GM23338 (cell line): ENCODE measurements at regions not wholly inside any gene's neighbourhood (a gene's known extent, or its start where the extent isn't known, plus 50 kb on each side); places are given as distances from the start of the nearest gene placed in this dataset.

Experiments
- ATAC-seq: fragments of 200-7000 bp; cut with Tn5 transposase; 3 replicates; pipeline ENCODE4 v1.9.1; 2020
- DNase-seq: peaks from one replicate; pipeline ENCODE4 v3.0.0-alpha.2; 2015; ENCODE audit warnings: low spot score
- H2AFZ ChIP-seq: fragments of 200-600 bp; sonication (generic); 2 replicates; pipeline ENCODE4 v1.8.0; 2016; ENCODE audit warnings: antibody characterized with exemption, mild to moderate bottlenecking, moderate library complexity
- H3F3A ChIP-seq: fragments of 200-600 bp; sonication (generic); replicated peaks from 2 replicates; pipeline ENCODE4 v1.8.0; 2017; ENCODE audit warnings: antibody characterized with exemption, mixed run types, low read depth
- H3K27ac ChIP-seq: fragments of 200-600 bp; sonication (generic); 2 replicates; pipeline ENCODE4 v1.6.1; 2016; ENCODE audit warnings: low read depth
- H3K27me3 ChIP-seq: fragments of 200-600 bp; sonication (generic); 2 replicates; pipeline ENCODE4 v1.8.0; 2016; ENCODE audit warnings: mild to moderate bottlenecking, mixed run types, moderate library complexity; ENCODE audit not compliant: insufficient read depth
- H3K36me3 ChIP-seq: fragments of 200-600 bp; sonication (generic); 2 replicates; pipeline ENCODE4 v1.8.0; 2016; ENCODE audit warnings: mild to moderate bottlenecking; ENCODE audit not compliant: insufficient read depth
- H3K4me1 ChIP-seq: fragments of 200-600 bp; sonication (generic); 2 replicates; pipeline ENCODE4 v1.8.0; 2016; ENCODE audit warnings: mild to moderate bottlenecking, moderate library complexity; ENCODE audit not compliant: insufficient read depth
- H3K4me2 ChIP-seq: fragments of 200-600 bp; sonication (generic); 2 replicates; pipeline ENCODE4 v1.7.1; 2017; ENCODE audit warnings: mixed run types
- H3K4me3 ChIP-seq: fragments of 200-600 bp; sonication (generic); 2 replicates; pipeline ENCODE4 v1.6.1; 2016; ENCODE audit warnings: mixed run types
- H3K79me2 ChIP-seq: fragments of 200-600 bp; sonication (generic); replicated peaks from 2 replicates; pipeline ENCODE4 v1.8.0; 2017; ENCODE audit warnings: mild to moderate bottlenecking; ENCODE audit not compliant: insufficient read depth
- H3K9me2 ChIP-seq: fragments of 200-600 bp; sonication (generic); 2 replicates; pipeline ENCODE4 v1.8.0; 2017; ENCODE audit not compliant: insufficient read depth
- H4K20me1 ChIP-seq: fragments of 200-600 bp; sonication (generic); replicated peaks from 2 replicates; pipeline ENCODE4 v1.8.0; 2017; ENCODE audit warnings: mild to moderate bottlenecking; ENCODE audit not compliant: insufficient read depth
- H3K27ac Mint-ChIP-seq: 2 replicates; pipeline ENCODE4 v1.8.0; 2020; ENCODE audit warnings: inconsistent platforms, mild to moderate bottlenecking, moderate library complexity, mixed read lengths
- H3K27me3 Mint-ChIP-seq: 3 replicates; pipeline ENCODE4 v1.8.0; 2022; ENCODE audit warnings: low read depth, mild to moderate bottlenecking, moderate library complexity, mixed read lengths, inconsistent platforms; ENCODE audit not compliant: insufficient read depth, poor library complexity
- H3K36me3 Mint-ChIP-seq: 3 replicates; pipeline ENCODE4 v1.8.0; 2021; ENCODE audit warnings: low read depth, mild to moderate bottlenecking, inconsistent platforms, moderate library complexity, mixed read lengths
- H3K4me1 Mint-ChIP-seq: 3 replicates; pipeline ENCODE4 v1.8.0; 2020; ENCODE audit warnings: mild to moderate bottlenecking, inconsistent platforms, mixed read lengths
- H3K4me3 Mint-ChIP-seq: 3 replicates; pipeline ENCODE4 v1.8.0; 2021; ENCODE audit warnings: moderate library complexity, mild to moderate bottlenecking, inconsistent platforms, mixed read lengths
- H3K9me3 Mint-ChIP-seq: 3 replicates; pipeline ENCODE4 v1.8.0; 2020; ENCODE audit warnings: moderate library complexity, mild to moderate bottlenecking, inconsistent platforms, mixed read lengths
- CREB1 ChIP-seq: fragments of 250-450 bp; sonication (Bioruptor Pico); IDR thresholded peaks from 2 replicates; pipeline ENCODE4 v1.5.0; 2020; ENCODE audit warnings: low read depth, mild to moderate bottlenecking, moderate library complexity
- ETS1 ChIP-seq: IDR thresholded peaks from 2 replicates; pipeline ENCODE4 v1.6.1; 2016; ENCODE audit warnings: antibody characterized with exemption
- EZH2 ChIP-seq: fragments of 200-600 bp; sonication (generic); IDR thresholded peaks from one replicate; pipeline ENCODE4 v1.8.0; 2017; ENCODE audit warnings: antibody characterized with exemption, mild to moderate bottlenecking, low read depth; ENCODE audit not compliant: unreplicated experiment
- EZH2phosphoT487 ChIP-seq: fragments of 200-600 bp; sonication (generic); IDR thresholded peaks from one replicate; pipeline ENCODE4 v1.8.1; 2018; ENCODE audit warnings: antibody characterized with exemption; ENCODE audit not compliant: unreplicated experiment
- POLR2AphosphoS5 ChIP-seq: IDR thresholded peaks from 2 replicates; pipeline ENCODE4 v1.6.1; 2016; ENCODE audit warnings: antibody characterized with exemption, low read depth
- STAT1 ChIP-seq: IDR thresholded peaks from one replicate; pipeline ENCODE4 v1.6.1; 2016; ENCODE audit warnings: antibody characterized with exemption; ENCODE audit not compliant: unreplicated experiment
- ZNF114 ChIP-seq: fragments of 250-450 bp; sonication (Bioruptor Pico); IDR thresholded peaks from 2 replicates; pipeline ENCODE4 v1.5.0; 2020; ENCODE audit warnings: mild to moderate bottlenecking, moderate library complexity
- ZNF462 ChIP-seq: fragments of 250-450 bp; sonication (Bioruptor Pico); IDR thresholded peaks from 2 replicates; pipeline ENCODE4 v1.5.0; 2020; ENCODE audit warnings: mild to moderate bottlenecking, moderate library complexity
- TF ChIP-seq, protein P1 (sequence below): IDR thresholded peaks from one replicate; pipeline ENCODE4 v1.6.1; 2018; ENCODE audit warnings: antibody characterized with exemption; ENCODE audit not compliant: unreplicated experiment
- TF ChIP-seq, protein P2 (sequence below), 2 experiments: fragments of 200-600 bp in 1 of 2; sonication (generic) in 1 of 2; conservative IDR thresholded peaks; 2 replicates each; pipeline versions ENCODE4 v1.5.1 to v1.6.1; 2016 to 2017; ENCODE audit warnings: antibody characterized with exemption in 2 of 2, low read depth in 2 of 2, mild to moderate bottlenecking in 2 of 2, moderate library complexity in 1 of 2

DNA sequence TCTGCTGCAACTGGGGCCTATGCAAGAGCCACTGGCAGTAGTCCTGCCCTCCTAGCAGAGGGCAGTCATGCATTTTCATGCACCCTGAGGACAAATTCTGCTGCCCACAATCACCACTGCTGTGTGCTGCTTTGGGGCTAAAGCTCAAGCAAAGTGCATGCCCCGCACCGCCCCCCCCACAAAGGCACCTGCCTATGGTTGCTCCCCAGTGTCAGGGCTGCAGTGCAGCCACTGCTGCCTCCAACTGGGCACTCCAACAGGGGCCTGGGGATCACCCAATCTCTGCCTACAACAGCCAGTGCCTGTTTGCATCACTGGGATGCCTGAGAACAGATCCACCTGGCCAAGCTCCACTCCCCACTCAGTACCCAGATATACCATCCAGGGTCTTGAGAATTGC, 417.0 kb downstream of the HTR7 start:
- no peak overlapping the region for H3K4me2 ChIP-seq
- no peaks in the 10 kb centered on the region for H3K79me2 ChIP-seq
- Mint-ChIP-seq H3K27me3 (no peaks in the 10 kb centered on the region), H3K36me3 (peaks cover 6% of the 10 kb centered on the region; the same call in 2 of the 3 replicates), H3K4me3 (no peak overlapping the region), H3K27ac (no peak overlapping the region), H3K4me1 (no peaks in the 10 kb centered on the region), H3K9me3 (peaks cover 3% of the 10 kb centered on the region; the same call in 1 of the 3 replicates)
- H3K4me1 ChIP-seq, result no peaks in the 10 kb centered on the region
- no peak for ATAC-seq
- no peak for DNase-seq
- no peak overlapping the region for H3K27ac ChIP-seq
- no peak for TF ChIP-seq EZH2phosphoT487
- no peak for TF ChIP-seq STAT1
- TF ChIP-seq ZNF114, result no peak
- TF ChIP-seq CREB1 (CRISPR knock-in tag), result no peak
- TF ChIP-seq, protein P1, sequence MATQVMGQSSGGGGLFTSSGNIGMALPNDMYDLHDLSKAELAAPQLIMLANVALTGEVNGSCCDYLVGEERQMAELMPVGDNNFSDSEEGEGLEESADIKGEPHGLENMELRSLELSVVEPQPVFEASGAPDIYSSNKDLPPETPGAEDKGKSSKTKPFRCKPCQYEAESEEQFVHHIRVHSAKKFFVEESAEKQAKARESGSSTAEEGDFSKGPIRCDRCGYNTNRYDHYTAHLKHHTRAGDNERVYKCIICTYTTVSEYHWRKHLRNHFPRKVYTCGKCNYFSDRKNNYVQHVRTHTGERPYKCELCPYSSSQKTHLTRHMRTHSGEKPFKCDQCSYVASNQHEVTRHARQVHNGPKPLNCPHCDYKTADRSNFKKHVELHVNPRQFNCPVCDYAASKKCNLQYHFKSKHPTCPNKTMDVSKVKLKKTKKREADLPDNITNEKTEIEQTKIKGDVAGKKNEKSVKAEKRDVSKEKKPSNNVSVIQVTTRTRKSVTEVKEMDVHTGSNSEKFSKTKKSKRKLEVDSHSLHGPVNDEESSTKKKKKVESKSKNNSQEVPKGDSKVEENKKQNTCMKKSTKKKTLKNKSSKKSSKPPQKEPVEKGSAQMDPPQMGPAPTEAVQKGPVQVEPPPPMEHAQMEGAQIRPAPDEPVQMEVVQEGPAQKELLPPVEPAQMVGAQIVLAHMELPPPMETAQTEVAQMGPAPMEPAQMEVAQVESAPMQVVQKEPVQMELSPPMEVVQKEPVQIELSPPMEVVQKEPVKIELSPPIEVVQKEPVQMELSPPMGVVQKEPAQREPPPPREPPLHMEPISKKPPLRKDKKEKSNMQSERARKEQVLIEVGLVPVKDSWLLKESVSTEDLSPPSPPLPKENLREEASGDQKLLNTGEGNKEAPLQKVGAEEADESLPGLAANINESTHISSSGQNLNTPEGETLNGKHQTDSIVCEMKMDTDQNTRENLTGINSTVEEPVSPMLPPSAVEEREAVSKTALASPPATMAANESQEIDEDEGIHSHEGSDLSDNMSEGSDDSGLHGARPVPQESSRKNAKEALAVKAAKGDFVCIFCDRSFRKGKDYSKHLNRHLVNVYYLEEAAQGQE, result no peak
- TF ChIP-seq, protein P2, sequence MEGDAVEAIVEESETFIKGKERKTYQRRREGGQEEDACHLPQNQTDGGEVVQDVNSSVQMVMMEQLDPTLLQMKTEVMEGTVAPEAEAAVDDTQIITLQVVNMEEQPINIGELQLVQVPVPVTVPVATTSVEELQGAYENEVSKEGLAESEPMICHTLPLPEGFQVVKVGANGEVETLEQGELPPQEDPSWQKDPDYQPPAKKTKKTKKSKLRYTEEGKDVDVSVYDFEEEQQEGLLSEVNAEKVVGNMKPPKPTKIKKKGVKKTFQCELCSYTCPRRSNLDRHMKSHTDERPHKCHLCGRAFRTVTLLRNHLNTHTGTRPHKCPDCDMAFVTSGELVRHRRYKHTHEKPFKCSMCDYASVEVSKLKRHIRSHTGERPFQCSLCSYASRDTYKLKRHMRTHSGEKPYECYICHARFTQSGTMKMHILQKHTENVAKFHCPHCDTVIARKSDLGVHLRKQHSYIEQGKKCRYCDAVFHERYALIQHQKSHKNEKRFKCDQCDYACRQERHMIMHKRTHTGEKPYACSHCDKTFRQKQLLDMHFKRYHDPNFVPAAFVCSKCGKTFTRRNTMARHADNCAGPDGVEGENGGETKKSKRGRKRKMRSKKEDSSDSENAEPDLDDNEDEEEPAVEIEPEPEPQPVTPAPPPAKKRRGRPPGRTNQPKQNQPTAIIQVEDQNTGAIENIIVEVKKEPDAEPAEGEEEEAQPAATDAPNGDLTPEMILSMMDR (conservative IDR thresholded peaks at IDR 0.05; ENCODE audit: low read depth in 2 of 2), result no peak
- no peak for TF ChIP-seq ZNF462 (CRISPR knock-in tag)
- TF ChIP-seq POLR2AphosphoS5, result no peak
- no peak for TF ChIP-seq EZH2
- TF ChIP-seq ETS1, result no peak
- no peak overlapping the region for H2AFZ ChIP-seq
- H3K4me3 ChIP-seq, result no peak overlapping the region
- H3K27me3 ChIP-seq, result no peaks in the 10 kb centered on the region
- H3K9me2 ChIP-seq, result 0 out of 2 replicates have a peak, but pooled peaks cover 2% of the 10 kb centered on the region
- no peaks in the 10 kb centered on the region for H3F3A ChIP-seq
- no peaks in the 10 kb centered on the region for H3K36me3 ChIP-seq
- no peaks in the 10 kb centered on the region for H4K20me1 ChIP-seq
